HG02840 (cell line): ENCODE measurements at regions not wholly inside any gene's neighbourhood (a gene's known extent, or its start where the extent isn't known, plus 50 kb on each side); places are given as distances from the start of the nearest gene placed in this dataset.

Experiments
- ATAC-seq: cut with Tn5 transposase; IDR thresholded peaks from one replicate; pipeline ENCODE4 v1.9.1; 2021; ENCODE audit warnings: mild to moderate bottlenecking, moderate library complexity, moderate number of reproducible peaks; ENCODE audit not compliant: unreplicated experiment, low FRiP score

- ATAC-seq, result peak; percentile 97
These were observed 569.0 kb downstream of the TUSC7 start for GRCh38 chr3:117278424-117279190.

GRCh38 chr3:117281371-117281770 is 571.8 kb downstream of the TUSC7 start:
- no peak for ATAC-seq

DNA sequence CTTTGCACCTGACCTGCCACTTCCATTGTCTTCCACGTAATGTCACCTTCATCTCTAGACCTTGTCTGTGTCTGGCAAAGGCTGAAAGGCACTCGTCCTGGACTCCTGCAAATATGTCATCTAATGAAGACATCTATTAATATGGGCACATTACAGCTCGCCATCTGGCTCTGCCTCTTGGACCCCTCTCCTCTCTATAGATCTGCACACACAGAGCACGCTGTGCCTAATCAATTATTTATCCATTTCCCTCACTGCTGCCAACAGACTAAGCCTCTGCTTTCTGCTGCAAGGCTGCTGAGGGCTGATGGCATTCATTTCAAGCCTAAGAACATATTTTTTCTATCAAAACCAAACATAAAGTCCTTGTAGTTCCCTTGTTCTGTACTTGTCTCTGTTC is 573.0 kb downstream of the TUSC7 start:
- ATAC-seq, result no peak

DNA sequence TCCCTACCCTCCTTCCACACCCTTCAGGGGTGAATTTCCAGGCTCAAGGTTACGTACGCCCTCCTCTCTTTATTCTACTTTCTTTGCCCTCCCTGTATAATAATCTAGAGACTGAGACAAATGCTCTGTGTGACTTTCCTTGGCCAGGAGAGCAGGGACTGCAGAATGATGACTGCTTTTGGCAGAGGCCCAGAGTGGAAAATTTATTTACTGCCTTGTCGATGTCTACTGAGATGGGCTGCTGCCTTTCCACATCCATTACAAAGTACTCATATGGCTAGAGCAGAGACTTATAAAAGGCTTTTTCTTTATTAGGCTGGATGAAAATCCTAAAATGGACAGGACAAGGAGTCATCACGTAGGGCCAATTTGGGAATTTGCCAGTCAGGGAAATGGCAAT is 576.2 kb downstream of the TUSC7 start:
- ATAC-seq, result no peak

- no peak for ATAC-seq
These were observed 576.9 kb downstream of the TUSC7 start for GRCh38 chr3:117286488-117286887.

DNA sequence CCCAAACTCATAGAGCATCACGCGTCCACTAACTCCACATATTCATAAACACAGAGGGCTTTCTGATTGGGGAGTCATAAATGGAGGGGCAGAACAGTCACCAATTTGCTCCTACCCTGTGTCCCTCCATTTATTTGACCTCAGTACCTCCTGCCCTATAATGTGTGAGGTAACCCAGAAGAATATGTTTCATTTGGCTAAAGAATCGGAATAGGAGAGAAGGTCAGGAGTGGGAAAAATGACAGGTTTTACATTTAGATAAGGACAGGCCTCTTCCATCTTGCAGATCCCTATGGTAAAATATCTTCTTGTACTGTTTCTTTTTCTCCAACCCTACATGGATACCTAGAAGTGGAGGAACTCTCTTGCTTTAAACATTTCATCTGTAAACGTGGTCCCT is 578.0 kb downstream of the TUSC7 start:
- no peak for ATAC-seq

GRCh38 chr3:117291476-117291875 is 581.9 kb downstream of the TUSC7 start:
- ATAC-seq, result no peak

GRCh38 chr3:117297065-117297464 is 587.5 kb downstream of the TUSC7 start:
- ATAC-seq, result no peak

GRCh38 chr3:117297541-117297940 is 588.0 kb downstream of the TUSC7 start:
- no peak for ATAC-seq

DNA sequence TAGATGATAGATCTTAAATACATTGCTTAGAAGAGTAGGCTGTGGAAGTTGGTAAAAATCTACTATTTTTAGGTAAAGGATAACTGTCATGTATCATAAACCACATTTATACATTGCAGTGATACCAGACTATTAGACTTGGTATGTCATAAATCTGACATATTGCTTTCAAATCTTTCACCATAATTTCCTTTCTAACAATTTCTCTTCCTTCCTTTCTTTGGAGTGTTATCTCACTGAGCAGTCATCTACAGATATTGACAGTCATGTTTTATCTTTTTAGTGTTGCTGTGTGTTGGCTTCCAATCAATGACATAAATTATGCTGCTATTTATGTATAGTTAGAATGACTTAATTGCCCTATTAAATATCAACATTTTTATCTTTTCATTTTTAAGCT is 588.7 kb downstream of the TUSC7 start:
- no peak for ATAC-seq

GRCh38 chr3:117302428-117302827 is 592.8 kb downstream of the TUSC7 start:
- ATAC-seq, result no peak

DNA sequence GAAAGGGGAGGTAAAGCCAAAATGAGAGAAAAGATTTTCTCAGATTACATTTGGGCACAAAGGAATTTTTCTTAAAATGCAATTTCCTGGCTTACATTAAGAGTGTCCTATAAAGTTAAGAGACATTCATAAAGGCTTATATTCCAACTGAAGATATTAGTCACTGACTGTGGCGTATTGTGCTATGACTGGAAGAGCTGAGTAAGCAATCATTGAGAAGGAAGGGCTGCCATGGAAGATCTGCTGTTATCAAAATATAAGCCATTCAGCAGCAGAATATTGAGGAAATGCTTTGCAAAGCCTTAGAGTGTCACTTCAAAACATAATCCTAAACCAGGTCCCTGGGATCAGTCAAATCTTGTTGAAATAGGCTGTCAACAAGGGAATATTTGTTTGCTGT is 593.9 kb downstream of the TUSC7 start:
- no peak for ATAC-seq

- no peak for ATAC-seq
These were observed 595.1 kb downstream of the TUSC7 start for GRCh38 chr3:117304681-117305080.

- ATAC-seq, result no peak
These were observed 596.1 kb downstream of the TUSC7 start for GRCh38 chr3:117305681-117306080.

GRCh38 chr3:117306299-117306698 is 596.7 kb downstream of the TUSC7 start:
- no peak for ATAC-seq

DNA sequence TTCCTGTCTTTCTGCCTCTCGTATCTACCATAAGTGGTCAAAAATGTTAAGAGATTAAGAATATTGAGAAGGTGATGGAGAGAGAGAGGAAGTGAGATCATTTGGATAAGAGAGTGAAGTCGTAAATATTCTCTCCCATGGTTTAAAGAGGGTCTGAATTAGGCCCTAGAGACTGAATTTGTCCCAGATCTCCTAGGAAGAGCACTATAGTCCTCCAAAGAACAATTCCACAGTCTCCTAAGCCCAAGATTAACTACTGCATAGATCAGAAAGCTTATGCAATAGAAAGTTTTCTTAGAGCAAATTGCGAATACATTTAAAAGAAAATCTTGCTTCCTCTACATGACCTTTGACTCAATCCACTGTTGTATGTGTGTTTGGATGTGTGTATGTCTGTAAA is 598.8 kb downstream of the TUSC7 start:
- ATAC-seq, result no peak

DNA sequence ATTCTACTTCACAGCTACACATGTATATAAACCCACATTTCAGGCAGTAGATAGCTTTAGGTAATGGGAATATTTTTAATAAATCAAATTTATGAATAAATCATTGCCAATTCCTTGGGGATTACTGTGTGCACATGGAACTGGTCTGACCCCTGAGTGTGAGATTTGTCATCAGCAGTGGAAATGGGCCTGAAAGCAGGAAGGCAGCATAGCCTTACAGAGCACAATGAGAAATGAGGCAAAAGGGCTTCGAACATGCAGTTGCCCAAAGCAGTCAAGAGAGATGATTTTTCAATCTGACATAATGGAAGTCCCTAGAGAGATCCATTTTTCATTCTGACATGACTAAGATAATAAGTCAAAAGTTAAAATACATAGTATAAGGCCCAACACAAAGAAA is 599.2 kb downstream of the TUSC7 start:
- no peak for ATAC-seq

GRCh38 chr3:117310536-117310935 is 601.0 kb downstream of the TUSC7 start:
- ATAC-seq, result no peak

DNA sequence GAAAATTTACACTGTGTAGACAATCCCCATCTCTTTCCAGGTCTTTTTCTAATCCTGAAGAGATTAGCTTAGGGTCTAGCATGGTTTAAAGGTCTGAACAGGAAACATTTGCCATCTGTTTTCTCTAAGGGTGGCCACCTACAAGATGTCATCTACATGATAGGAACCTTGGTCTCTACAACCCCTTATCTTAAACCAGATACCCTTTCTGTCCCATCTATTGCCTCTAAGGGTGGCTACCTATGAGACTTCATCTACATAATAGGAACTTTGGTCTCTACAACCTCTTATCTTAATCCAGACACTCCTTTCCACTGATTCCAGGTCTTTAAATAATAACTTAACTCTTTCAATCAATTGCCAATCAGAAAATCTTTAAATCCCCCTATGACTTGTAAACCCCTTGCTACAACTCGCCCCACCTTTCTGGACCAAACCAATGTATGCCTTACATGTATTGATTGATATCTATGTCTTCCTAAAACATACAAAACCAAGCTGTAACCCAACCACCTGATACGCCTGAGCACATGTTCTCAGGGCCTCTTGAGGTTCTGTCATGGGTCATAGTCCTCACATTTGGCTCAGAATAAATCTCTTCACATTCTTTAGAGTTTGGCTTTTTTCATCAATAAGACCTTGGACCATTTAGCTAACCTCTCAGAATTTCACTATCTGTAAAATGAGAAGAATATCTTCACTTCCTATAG is 605.0 kb downstream of the TUSC7 start:
- ATAC-seq, result no peak

DNA sequence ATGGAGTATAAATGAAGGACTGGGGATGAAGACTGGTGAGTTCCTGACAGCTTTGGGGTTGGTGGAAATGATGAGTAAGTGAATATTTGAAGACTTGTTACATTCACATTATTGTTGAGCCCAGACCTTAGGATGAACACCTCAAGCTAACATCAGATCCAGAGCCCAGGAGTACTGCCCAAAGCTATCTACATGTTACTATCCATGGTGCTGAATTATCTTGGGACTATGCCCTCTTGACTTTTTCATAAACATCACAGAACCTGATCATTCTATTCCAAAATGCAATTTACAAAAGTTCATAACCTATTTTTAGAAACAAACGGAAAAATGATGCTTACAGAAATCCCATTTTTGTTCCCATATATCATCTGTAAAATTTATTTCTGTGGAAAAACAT is 613.3 kb downstream of the TUSC7 start:
- ATAC-seq, result no peak

DNA sequence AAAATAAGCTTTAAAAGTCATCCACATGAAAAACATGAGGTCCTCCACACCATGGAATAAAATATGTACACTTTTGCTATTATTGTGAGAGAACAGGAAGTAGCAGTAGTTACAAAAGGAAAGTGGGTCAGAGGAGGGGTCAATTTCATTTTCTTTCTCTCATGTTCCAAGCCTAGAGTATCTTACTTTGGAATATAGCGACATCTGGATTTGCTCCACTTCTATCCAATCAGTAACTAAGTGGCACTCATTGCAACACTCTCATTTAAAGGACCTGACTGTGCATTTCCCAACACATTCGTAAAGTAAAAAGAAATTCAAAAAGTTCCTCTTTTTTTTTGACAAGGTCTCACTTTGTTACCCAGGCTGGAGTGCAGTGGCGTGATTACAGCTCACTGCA is 637.3 kb downstream of the TUSC7 start:
- ATAC-seq, result no peak

DNA sequence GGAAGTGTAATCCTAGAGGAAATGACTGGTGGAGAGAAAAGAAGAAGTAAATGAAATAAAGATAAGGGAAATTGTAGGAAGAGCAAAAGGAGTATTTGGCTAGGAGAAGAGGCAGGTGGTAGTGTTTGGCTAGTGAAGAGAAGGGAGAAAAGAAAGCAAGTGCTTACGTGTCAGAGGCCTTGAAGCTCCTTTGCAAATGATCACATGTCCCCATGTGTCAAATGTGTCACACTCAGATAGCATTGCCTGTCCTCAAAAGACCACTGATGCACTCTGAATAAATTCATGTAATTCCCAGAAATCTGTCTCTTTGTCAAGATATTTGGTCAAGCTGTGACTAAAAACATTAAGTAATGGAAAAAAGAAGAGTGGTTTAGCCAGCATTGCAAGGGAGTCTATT is 639.3 kb downstream of the TUSC7 start:
- ATAC-seq, result no peak
